Glutamatergic neuron (in vitro differentiated cells): ENCODE measurements at regions not wholly inside any gene's neighbourhood (a gene's known extent, or its start where the extent isn't known, plus 50 kb on each side); places are given as distances from the start of the nearest gene placed in this dataset.

Experiments
- DNase-seq: peaks from one replicate; pipeline ENCODE4 v3.0.0; 2022
- H3K27ac Mint-ChIP-seq: one replicate; pipeline ENCODE4 v1.8.0; 2020; ENCODE audit warnings: mild to moderate bottlenecking, mixed read lengths, inconsistent platforms; ENCODE audit not compliant: unreplicated experiment
- H3K27me3 Mint-ChIP-seq: one replicate; pipeline ENCODE4 v1.8.0; 2020; ENCODE audit warnings: mild to moderate bottlenecking, moderate library complexity, mixed read lengths, inconsistent platforms; ENCODE audit not compliant: unreplicated experiment
- H3K36me3 Mint-ChIP-seq: one replicate; pipeline ENCODE4 v1.8.0; 2020; ENCODE audit warnings: mild to moderate bottlenecking, mixed read lengths, inconsistent platforms; ENCODE audit not compliant: unreplicated experiment
- H3K4me1 Mint-ChIP-seq: one replicate; pipeline ENCODE4 v1.8.0; 2020; ENCODE audit warnings: mild to moderate bottlenecking, low read depth, mixed read lengths, inconsistent platforms; ENCODE audit not compliant: unreplicated experiment
- H3K4me3 Mint-ChIP-seq: one replicate; pipeline ENCODE4 v1.8.0; 2020; ENCODE audit warnings: mild to moderate bottlenecking, mixed read lengths, inconsistent platforms; ENCODE audit not compliant: unreplicated experiment
- H3K9me3 Mint-ChIP-seq: one replicate; pipeline ENCODE4 v1.8.0; 2020; ENCODE audit warnings: mild to moderate bottlenecking, moderate library complexity, mixed read lengths, inconsistent platforms; ENCODE audit not compliant: unreplicated experiment
- TF ChIP-seq, protein P1 (sequence below): fragments of 200-600 bp; sonication (generic); IDR thresholded peaks from one replicate; pipeline ENCODE4 v1.5.0; 2021; ENCODE audit not compliant: partially characterized antibody, unreplicated experiment

DNA sequence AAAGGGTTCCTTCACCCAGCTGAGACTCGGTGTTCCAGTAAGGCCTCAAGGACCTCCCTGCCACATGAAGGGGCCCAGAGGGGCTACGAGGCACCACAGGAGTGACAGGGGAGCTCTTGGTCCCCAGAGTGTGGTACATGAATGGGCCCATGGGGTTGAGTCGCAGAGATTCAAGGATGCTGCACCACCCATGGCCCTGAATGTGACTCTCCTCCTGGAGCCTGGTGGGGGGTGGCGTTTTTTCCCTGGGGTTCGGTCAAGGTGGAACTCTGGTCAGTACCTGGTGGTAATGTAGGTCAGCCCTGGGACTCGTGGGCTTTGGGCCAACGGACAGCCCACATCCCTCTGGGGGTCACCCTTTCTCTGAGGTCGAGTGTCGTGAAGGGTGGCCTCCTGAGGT, 204.0 kb downstream of the UBE3A start:
- TF ChIP-seq, protein P1, sequence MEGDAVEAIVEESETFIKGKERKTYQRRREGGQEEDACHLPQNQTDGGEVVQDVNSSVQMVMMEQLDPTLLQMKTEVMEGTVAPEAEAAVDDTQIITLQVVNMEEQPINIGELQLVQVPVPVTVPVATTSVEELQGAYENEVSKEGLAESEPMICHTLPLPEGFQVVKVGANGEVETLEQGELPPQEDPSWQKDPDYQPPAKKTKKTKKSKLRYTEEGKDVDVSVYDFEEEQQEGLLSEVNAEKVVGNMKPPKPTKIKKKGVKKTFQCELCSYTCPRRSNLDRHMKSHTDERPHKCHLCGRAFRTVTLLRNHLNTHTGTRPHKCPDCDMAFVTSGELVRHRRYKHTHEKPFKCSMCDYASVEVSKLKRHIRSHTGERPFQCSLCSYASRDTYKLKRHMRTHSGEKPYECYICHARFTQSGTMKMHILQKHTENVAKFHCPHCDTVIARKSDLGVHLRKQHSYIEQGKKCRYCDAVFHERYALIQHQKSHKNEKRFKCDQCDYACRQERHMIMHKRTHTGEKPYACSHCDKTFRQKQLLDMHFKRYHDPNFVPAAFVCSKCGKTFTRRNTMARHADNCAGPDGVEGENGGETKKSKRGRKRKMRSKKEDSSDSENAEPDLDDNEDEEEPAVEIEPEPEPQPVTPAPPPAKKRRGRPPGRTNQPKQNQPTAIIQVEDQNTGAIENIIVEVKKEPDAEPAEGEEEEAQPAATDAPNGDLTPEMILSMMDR = no peak
- peaks cover 6% of the 10 kb centered on the region for H3K27me3 Mint-ChIP-seq
- peaks cover 3% of the 10 kb centered on the region for H3K9me3 Mint-ChIP-seq

DNA sequence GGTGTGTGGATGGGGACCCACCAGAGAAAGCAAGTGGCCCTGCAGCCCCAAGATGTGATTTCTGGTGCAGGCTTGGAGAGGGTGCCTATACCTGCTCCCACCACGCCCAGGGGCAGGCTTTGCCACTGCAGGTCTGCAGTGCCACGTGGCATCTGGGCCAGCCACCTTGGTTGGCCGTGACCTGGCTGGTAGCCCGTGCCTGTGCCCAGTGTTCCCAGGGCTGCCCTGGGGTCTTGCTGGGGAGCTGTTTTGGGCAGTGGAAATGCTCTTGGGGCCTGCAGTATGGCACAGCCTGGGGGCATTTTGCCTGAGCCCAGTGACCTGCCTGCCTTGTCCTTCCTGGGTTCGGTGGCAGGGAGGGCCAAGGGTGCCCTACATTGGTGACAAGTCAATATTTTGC, 203.4 kb downstream of the UBE3A start:
- Mint-ChIP-seq H3K36me3 (peaks cover 4% of the 10 kb centered on the region), H3K4me3 (no peak overlapping the region), H3K4me1 (no peaks in the 10 kb centered on the region), H3K9me3 (peaks cover 3% of the 10 kb centered on the region), H3K27ac (no peak overlapping the region), H3K27me3 (peaks cover 6% of the 10 kb centered on the region)
- TF ChIP-seq, protein P1 = no peak
- DNase-seq = no peak

More for the DNA sequence above, 204.0 kb downstream of the UBE3A start:
- Mint-ChIP-seq H3K27ac (no peak overlapping the region), H3K4me1 (no peaks in the 10 kb centered on the region), H3K36me3 (peaks cover 4% of the 10 kb centered on the region), H3K4me3 (no peak overlapping the region)
- DNase-seq = no peak

DNA sequence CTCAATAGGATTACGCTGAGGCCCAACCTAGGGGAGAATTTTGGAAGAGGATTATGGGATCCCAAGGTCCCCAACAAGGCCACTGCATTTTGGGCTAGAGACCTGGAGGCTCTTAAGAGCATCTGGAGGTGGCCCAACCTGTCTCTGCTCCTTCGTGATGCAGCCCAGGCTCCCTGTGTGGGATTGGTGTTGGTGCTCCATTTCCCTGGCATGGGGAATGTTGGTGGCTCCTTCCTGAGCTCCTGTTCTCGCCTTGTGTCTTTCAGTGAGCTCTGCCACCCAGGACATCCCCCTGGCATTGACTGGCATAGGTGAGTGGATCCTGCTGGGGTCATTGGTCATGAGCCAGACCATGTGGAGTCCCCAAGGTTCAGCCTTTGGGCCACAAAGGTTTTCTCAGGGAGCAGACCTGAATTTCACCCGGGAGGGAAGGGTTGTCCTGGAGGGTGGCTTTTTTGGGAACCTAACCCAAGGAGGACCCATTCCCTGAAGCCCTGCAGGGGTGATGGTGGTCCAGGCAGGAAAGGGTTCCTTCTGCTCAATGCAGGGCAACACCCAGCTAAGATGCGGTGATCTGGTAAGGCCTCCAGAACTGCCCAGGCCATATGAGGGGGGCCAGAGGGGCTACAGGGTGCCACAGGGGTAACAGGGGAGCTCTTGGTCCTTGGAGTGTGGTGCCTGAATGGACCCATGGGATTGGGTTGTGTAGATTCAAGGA, 202.5 kb downstream of the UBE3A start:
- Mint-ChIP-seq H3K4me1 (no peaks in the 10 kb centered on the region), H3K27me3 (peaks cover 6% of the 10 kb centered on the region), H3K4me3 (no peak overlapping the region), H3K9me3 (peaks cover 3% of the 10 kb centered on the region), H3K36me3 (peaks cover 4% of the 10 kb centered on the region), H3K27ac (no peak overlapping the region)
- TF ChIP-seq, protein P1 = no peak
- no peak for DNase-seq

DNA sequence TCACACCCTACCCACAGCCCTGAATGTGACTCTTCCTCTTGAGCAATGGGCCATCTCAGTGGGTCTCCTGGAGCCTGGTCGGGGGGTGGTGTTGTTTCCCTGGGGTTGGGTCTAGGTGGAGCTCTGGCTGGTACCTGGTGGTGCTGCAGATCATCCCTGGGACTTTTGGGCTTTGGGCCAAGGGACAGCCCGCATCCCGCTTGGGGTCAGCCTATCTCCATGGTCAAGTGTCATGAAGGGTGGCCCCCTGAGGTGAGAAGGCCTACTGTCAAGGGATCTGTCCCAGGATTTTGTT, 202.0 kb downstream of the UBE3A start:
- peaks cover 4% of the 10 kb centered on the region for H3K36me3 Mint-ChIP-seq
- TF ChIP-seq, protein P1 = no peak
- peaks cover 3% of the 10 kb centered on the region for H3K9me3 Mint-ChIP-seq

DNA sequence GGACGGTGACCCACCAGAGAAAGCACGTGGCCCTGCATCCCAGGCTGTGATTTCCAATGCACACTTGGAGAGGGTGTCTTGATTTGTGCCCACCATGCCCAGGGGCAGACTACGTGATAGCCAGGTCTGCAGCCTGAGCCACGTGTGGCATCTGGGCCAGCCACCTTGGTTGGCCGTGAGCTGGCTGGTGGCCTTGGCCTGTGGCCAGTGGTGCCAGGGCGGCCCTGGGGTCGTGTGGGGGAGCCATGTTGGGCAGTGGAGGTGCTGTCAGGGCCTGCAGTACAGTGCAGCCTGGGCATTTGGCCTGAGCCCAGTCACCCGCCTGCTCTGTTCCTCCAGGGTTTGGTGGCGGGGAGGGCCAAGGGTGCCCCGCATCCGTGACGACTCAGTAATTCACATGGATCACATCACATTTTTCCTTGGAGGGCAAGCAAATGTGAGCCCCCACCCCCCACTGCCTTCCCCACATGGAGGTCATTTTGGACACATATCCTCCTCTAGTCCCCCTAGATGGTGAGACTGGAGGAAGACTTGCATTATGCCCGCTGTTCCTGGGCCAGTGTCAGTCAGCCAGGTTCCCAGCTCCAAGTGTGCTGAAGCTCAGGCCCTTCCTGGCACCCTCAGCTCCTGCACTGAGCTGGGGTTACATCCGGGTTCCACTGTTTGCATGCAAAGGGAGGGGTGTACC, 201.4 kb downstream of the UBE3A start:
- Mint-ChIP-seq H3K9me3 (peaks cover 6% of the 10 kb centered on the region), H3K4me3 (no peak overlapping the region), H3K27me3 (peaks cover 8% of the 10 kb centered on the region), H3K27ac (no peak overlapping the region), H3K4me1 (no peaks in the 10 kb centered on the region), H3K36me3 (peaks cover 4% of the 10 kb centered on the region)
- TF ChIP-seq, protein P1 = no peak
- no peak for DNase-seq

More for the DNA sequence above, 202.0 kb downstream of the UBE3A start:
- Mint-ChIP-seq H3K4me1 (no peaks in the 10 kb centered on the region), H3K27me3 (peaks cover 6% of the 10 kb centered on the region), H3K4me3 (no peak overlapping the region), H3K27ac (no peak overlapping the region)
- DNase-seq = no peak
